ENCODE measurements at regions not wholly inside any gene's neighbourhood (a gene's known extent, or its start where the extent isn't known, plus 50 kb on each side); places are given as distances from the start of the nearest gene placed in this dataset.

DNA sequence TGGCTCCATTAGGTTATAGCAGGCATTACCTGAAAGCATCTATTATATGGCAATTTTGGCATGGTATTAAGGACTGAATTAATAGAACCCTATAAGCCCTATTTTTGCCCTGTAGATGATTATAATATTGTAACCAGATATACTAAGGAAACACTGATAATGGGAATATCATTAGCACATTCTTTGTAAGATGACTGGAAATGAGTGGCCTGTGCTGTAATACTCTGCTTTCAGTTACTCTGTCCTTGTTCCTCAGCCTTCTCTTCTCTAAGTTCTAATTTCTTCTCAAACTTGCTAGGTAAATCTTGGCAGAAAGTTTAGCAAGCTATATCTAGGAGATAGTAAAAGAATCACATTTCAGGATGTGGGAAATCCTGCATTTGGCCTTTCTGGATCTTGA, 74.0 kb upstream of the ITPRID2 start:
- TF ChIP-seq GATA2 (IDR thresholded peaks at IDR 0.05; ENCODE audit: low read depth, low read length): no peak
- no peak for TF ChIP-seq GATA3 (IDR thresholded peaks at IDR 0.05; ENCODE audit: low read depth, low read length)
